Pancreas (tissue), 10 donors: ENCODE measurements at regions not wholly inside any gene's neighbourhood (a gene's known extent, or its start where the extent isn't known, plus 50 kb on each side); places are given as distances from the start of the nearest gene placed in this dataset.

Experiments used
- ATAC-seq, 4 donors: fragments of 200-7000 bp; cut with Tn5 transposase; one replicate each; pipeline versions ENCODE4 v1.8.0 to v1.9.1; 2020; ENCODE audit warnings: mild to moderate bottlenecking in 4 of 4, moderate library complexity in 4 of 4
- DNase-seq, 6 donors: peaks; one replicate each; pipeline ENCODE4 v3.0.0-alpha.2; 2020
- FAIRE-seq: peaks from 2 replicates; lab custom pipeline; 2012; peaks lifted over from hg19 to GRCh38; lab: Jason Lieb, UNC
- H3K27ac ChIP-seq, 4 donors: fragments of 200-600 bp; sonication (generic); 1 replicate in 3 of 4; 2 replicates in 1 of 4; pipeline versions ENCODE4 v1.5.0 to v1.8.0; 2020
- H3K27me3 ChIP-seq, 4 donors: fragments of 200-600 bp; one replicate each; pipeline ENCODE4 v1.8.0; 2021
- H3K36me3 ChIP-seq, 3 donors: fragments of 200-600 bp; sonication (generic) in 1 of 3; one replicate each; pipeline versions ENCODE4 v1.5.0 to v1.8.0; 2020 to 2021
- H3K4me1 ChIP-seq, 3 donors: fragments of 200-600 bp; one replicate each; pipeline ENCODE4 v1.8.0; 2021
- H3K4me3 ChIP-seq, 4 donors: fragments of 200-600 bp; sonication (generic) in 2 of 4; one replicate each; pipeline versions ENCODE4 v1.5.0 to v1.8.0; 2020 to 2021
- H3K9me3 ChIP-seq, 4 donors: fragments of 200-600 bp; one replicate each; pipeline ENCODE4 v1.8.0; 2021
- CTCF ChIP-seq, 4 donors: fragments of 200-600 bp; sonication (generic) in 3 of 4; IDR thresholded peaks; one replicate each; pipeline versions ENCODE4 v1.5.0 to v1.8.0; 2021; ENCODE audit warnings: antibody characterized with exemption in 4 of 4
- whole genome bisulfite sequencing, 2 donors: extraction: QIAGEN DNeasy Blood & Tissue Kit; methylation state at CpG; one replicate each; pipeline ENCODE4 v1.1.7; 2013; 5-methylcytosine and 5-hydroxymethylcytosine counted together
- intact Hi-C, 3 donors: fragments of 100-400 bp; cut with DNase I; formaldehyde crosslinking; loops; one replicate each; pipeline versions ENCODE4 v1.11.1 to v1.14.2; 2022
- donor health status: healthy with polysubstance abuse.
- donor health status: DM: no; HTN: no; CAD: no; lungs with moderate emphysema.
- donor health status: DM: no; HTN: no; CAD: no.
- donor health status: control.
- donor health status: control.
- donor health status: Bipolar disorder and iron deficiency.
- donor health status: DM: yes; HTN: yes; CAD: no.
- donor health status: DM: no; HTN: no; CAD: no.
- donor health status: DM: no; HTN: no; CAD: no.
- donor health status: DM: yes; HTN: yes; CAD: no.

GRCh38 chr4:125440814-125441213 is 126.1 kb downstream of the FAT4 start:
- no peak for TF ChIP-seq CTCF (IDR thresholded peaks at IDR 0.05)
- ATAC-seq: no peak
- no peaks in the 10 kb centered on the region for H3K9me3 ChIP-seq
- no peak for DNase-seq
- H3K4me1 ChIP-seq: no peaks in the 10 kb centered on the region
- intact Hi-C loops: no loop called here
- WGBS, 2 donors: 64 to 82% methylated on average over 1 of the region's 1 CpG
- FAIRE-seq: no peak
- H3K27ac ChIP-seq: no peak overlapping the region
- no peaks in the 10 kb centered on the region for H3K27me3 ChIP-seq
- H3K36me3 ChIP-seq: no peaks in the 10 kb centered on the region
- no peak overlapping the region for H3K4me3 ChIP-seq

GRCh38 chr4:125444166-125444565 is 129.4 kb downstream of the FAT4 start:
- Histone ChIP-seq H3K9me3 (no peaks in the 10 kb centered on the region), H3K4me3 (no peak overlapping the region), H3K27me3 (no peaks in the 10 kb centered on the region), H3K36me3 (no peaks in the 10 kb centered on the region), H3K4me1 (no peaks in the 10 kb centered on the region), H3K27ac (no peak overlapping the region)
- FAIRE-seq (no peak), DNase-seq (no peak), ATAC-seq (no peak)
- intact Hi-C loops: no loop called here
- TF ChIP-seq CTCF (IDR thresholded peaks at IDR 0.05): no peak
- WGBS, 2 donors: 67 to 89% methylated on average over 1 of the region's 1 CpG

- FAIRE-seq (no peak), DNase-seq (no peak), ATAC-seq (no peak)
- Histone ChIP-seq H3K27ac (no peak overlapping the region), H3K36me3 (no peaks in the 10 kb centered on the region), H3K4me1 (no peaks in the 10 kb centered on the region), H3K27me3 (no peaks in the 10 kb centered on the region), H3K9me3 (no peaks in the 10 kb centered on the region), H3K4me3 (no peak overlapping the region)
- 67 to 86% methylated on average over 1 of the region's 1 CpG for WGBS, 2 donors
- intact Hi-C loops: no loop called here
- no peak for TF ChIP-seq CTCF (IDR thresholded peaks at IDR 0.05)
Measured at GRCh38 chr4:125445525-125445924, 130.8 kb downstream of the FAT4 start.

- no peaks in the 10 kb centered on the region for H3K36me3 ChIP-seq
- H3K27me3 ChIP-seq: no peaks in the 10 kb centered on the region
- no peak overlapping the region for H3K4me3 ChIP-seq
- no peak for FAIRE-seq
- no peak for ATAC-seq
- intact Hi-C loops: no loop called here
- H3K9me3 ChIP-seq: no peaks in the 10 kb centered on the region
- no peak overlapping the region for H3K27ac ChIP-seq
- 60 to 73% methylated on average over 6 of the region's 6 CpGs for WGBS, 2 donors
- H3K4me1 ChIP-seq: no peaks in the 10 kb centered on the region
- DNase-seq: no peak
- no peak for TF ChIP-seq CTCF (IDR thresholded peaks at IDR 0.05)
Measured at GRCh38 chr4:125447551-125448290, 133.0 kb downstream of the FAT4 start.

- no peaks in the 10 kb centered on the region for H3K4me1 ChIP-seq
- no peak for TF ChIP-seq CTCF (IDR thresholded peaks at IDR 0.05)
- H3K36me3 ChIP-seq: no peaks in the 10 kb centered on the region
- DNase-seq (no peak), FAIRE-seq (peak; percentile 68), ATAC-seq (no peak)
- no peaks in the 10 kb centered on the region for H3K9me3 ChIP-seq
- no peak overlapping the region for H3K4me3 ChIP-seq
- H3K27ac ChIP-seq: no peak overlapping the region
- WGBS, 2 donors: 54 to 58% methylated on average over 3 of the region's 3 CpGs
- intact Hi-C loops: no loop called here
- no peaks in the 10 kb centered on the region for H3K27me3 ChIP-seq
Measured at GRCh38 chr4:125456075-125456474, 141.3 kb downstream of the FAT4 start.
